VCaP (cell line): ENCODE measurements at regions not wholly inside any gene's neighbourhood (a gene's known extent, or its start where the extent isn't known, plus 50 kb on each side); places are given as distances from the start of the nearest gene placed in this dataset.

Experiments used
- H3K27ac ChIP-seq: fragments of 450-650 bp; 2 replicates; pipeline ENCODE4 v1.5.1; 2017
- TF ChIP-seq, protein P1 (sequence below): fragments of 450-650 bp; conservative IDR thresholded peaks from 2 replicates; pipeline ENCODE4 v1.5.1; 2017; ENCODE audit warnings: mild to moderate bottlenecking, moderate library complexity

DNA sequence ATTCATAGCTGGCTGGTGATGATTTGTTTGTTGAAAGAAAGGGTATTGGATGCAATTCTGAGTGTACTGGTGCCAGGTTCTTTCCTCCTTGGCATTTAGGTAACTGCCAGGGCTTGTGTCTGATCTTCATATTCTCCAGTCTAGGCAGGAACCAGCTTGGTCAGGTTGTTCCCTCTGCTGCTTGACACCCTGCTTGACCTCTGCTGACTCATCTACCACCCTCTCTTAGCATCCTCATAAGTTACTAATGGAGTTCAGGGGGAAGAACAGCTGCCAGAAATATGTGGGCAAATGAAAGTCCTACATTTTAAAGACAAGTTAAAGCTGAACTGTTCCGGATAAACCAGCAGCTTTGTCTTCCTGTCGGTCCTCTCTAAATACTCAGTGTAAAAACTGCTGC is 116.1 kb upstream of the TNC start:
- TF ChIP-seq, protein P1, sequence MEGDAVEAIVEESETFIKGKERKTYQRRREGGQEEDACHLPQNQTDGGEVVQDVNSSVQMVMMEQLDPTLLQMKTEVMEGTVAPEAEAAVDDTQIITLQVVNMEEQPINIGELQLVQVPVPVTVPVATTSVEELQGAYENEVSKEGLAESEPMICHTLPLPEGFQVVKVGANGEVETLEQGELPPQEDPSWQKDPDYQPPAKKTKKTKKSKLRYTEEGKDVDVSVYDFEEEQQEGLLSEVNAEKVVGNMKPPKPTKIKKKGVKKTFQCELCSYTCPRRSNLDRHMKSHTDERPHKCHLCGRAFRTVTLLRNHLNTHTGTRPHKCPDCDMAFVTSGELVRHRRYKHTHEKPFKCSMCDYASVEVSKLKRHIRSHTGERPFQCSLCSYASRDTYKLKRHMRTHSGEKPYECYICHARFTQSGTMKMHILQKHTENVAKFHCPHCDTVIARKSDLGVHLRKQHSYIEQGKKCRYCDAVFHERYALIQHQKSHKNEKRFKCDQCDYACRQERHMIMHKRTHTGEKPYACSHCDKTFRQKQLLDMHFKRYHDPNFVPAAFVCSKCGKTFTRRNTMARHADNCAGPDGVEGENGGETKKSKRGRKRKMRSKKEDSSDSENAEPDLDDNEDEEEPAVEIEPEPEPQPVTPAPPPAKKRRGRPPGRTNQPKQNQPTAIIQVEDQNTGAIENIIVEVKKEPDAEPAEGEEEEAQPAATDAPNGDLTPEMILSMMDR = no peak
- H3K27ac ChIP-seq = no peak overlapping the region

DNA sequence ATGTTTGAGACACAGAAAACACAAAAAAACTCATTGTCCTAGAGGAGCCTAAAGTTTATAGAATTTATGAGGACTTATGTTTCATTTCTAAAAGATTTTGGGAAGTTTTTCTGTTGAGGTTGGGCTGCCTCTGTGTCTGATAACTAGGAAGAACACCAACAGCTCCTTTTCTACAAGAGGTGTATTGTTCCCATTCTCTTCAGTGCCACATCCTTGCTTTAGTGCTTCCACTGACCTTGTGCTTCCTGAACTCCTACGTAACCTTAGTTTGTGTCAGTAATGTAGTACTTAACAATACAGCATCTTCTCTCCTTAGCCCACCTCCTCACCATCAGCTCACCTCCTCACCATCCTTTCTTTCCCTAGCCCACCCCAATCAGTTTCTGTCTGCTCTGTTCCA is 117.3 kb upstream of the TNC start:
- TF ChIP-seq, protein P1 = no peak
- no peak overlapping the region for H3K27ac ChIP-seq

DNA sequence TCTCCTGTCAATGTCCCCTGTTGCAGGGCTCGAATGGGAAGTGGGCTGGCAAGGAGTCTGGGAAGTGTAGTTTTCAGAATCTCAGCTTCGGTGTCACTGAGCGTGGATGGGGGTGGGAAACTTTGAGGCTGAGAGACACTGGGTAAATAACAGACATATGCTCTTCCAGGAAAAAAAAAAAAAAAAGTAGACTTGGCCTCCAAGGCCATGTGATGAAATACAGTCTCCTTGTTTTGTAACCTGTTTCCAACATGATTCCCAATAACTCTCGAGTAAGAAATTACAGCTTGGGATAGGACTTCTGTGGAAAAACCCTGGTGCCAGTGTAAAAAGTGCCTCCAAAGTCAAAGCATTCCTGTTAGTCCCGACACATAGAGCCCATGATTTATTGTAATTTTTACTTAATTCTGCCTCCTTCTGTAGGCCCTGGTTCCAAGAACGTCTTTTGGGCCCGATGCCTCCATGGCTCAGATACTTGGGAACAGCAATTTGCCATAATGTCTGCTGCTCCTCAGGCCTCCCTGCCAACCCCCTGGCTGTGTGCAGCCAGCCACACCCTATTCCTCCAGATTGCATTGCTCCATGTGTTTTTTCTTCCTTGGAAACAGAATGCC is 119.5 kb upstream of the TNC start:
- H3K27ac ChIP-seq = no peak overlapping the region
- TF ChIP-seq, protein P1 = no peak

DNA sequence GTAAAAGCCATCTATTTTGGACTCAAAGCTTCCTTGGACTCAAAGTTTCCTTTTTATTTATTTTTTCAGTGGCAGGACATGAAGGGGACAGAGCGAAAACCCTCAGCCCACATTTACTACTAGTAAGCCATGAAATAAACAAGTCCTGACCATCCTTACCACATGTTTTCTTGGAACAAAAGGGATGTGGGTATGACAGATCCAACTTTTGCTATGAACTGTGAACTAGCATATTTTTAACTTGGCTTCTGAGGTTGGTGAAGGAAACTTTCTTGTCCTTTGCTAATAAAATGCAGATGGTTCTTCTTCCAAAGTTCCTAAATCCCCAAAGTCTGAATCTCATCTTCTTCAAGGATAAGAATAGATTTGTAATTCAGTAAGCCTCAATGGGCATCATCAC is 122.7 kb upstream of the TNC start:
- TF ChIP-seq, protein P1 = no peak
- no peak overlapping the region for H3K27ac ChIP-seq

DNA sequence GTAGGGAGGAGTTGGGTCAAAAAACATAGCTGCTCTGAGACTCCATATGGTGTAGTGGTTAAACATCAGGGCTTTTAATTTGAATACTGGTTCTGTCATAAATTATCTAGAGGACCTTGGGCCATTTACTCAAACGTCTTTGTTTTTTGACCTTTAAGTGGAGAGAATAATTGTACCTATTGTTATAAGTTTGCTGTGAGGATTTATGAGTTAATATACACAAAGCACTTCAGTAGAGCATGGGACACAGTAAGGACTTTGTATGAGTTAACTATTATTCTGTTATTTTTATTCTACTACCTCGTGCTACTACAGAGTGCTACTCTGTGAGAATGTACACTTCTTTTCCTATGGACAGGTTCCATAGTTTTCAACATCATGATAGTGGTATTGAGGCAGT is 123.7 kb upstream of the TNC start:
- TF ChIP-seq, protein P1 = no peak

DNA sequence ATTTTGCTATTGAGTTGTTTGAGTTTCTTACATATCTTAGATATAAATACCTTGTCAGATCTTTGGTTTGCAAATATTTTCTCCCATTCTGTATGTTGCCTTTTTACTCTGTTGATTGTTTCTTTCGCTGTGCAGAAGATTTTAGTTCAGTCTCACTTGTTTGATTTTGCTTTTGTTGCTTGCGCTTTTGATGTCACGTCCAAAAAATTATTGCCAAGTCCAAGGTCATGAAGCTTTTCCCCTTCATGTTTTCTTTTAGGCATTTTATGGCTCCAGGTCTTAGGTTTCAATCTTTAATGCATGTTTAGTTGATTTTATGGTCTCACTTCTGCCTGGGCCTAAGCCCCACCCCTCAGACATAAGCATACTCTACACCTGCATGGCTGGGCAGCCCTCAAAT is 131.5 kb upstream of the TNC start:
- H3K27ac ChIP-seq = no peak overlapping the region
- TF ChIP-seq, protein P1 = no peak

More for the DNA sequence above, 123.7 kb upstream of the TNC start:
- no peak overlapping the region for H3K27ac ChIP-seq

DNA sequence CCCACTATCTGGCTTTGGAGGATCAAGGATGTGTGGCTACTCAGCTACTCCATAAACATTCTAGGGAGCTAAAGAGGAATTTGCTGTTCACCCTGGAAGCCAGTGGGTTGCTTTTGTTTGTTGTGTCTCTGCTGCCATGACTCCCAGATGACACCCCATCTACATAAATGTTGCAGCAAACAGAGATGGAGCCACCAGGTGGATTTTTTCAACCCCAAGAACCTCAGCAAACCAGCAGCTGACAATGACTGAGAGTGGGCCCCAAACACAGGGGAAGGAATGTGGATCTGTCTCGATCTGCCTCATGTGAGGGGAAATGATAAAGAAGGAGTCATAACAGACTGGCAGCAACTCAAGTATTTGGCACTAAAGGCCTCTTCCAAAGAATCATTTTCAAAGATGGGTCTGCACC is 132.7 kb upstream of the TNC start:
- H3K27ac ChIP-seq = no peak overlapping the region
- TF ChIP-seq, protein P1 = no peak
